Fibroblast of the conjunctiva (primary cell): ENCODE measurements at regions not wholly inside any gene's neighbourhood (a gene's known extent, or its start where the extent isn't known, plus 50 kb on each side); places are given as distances from the start of the nearest gene placed in this dataset.
"Not testable (repeated sequence)": the region's sequence is repeated elsewhere in the genome, so short reads cannot be mapped to it uniquely, and the experiment has no call there.

ENCODE experiments used
- DNase-seq: peaks from one replicate; pipeline ENCODE4 v3.0.0-alpha.2; 2010; ENCODE audit warnings: low read depth

DNA sequence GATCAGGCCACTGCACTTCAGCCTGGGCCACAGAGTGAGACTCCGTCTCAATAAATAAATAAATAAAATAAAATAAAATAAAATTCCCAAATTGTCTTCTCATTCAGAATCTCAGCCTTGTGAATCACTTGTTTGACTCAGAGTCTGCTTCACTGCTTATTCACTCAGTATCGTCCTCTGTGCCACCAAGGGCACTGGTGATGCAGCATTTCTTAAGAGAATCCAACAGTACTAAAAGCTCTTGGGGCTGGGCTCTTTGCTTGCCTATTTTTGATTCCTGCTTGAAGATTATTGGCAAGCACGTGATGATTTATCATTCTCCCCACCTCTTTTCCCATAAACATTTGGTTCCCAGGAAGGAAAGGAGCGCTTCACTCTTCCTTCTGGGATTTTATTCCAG, 54.8 kb upstream of the HMGB1 start:
- DNase-seq, result no peak

DNA sequence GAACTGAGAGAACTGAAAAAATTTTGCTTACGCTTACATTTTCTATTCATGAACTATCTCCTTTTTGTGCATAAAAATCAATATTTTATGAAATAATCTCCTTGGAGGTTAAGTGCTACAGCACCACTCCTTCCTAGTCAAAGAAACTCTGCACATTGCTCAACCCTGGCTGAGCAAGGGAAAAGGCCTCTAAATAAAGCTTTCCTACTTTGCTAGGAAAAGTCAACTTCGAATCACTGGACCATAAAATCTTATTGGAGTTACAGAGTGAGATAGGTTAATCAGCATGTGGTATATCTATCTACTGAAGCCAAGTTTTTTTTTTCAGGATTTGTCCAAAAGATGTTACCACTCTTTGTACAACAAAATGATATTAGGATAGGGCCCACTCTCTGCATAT, 57.5 kb upstream of the HMGB1 start:
- DNase-seq, result no peak

DNA sequence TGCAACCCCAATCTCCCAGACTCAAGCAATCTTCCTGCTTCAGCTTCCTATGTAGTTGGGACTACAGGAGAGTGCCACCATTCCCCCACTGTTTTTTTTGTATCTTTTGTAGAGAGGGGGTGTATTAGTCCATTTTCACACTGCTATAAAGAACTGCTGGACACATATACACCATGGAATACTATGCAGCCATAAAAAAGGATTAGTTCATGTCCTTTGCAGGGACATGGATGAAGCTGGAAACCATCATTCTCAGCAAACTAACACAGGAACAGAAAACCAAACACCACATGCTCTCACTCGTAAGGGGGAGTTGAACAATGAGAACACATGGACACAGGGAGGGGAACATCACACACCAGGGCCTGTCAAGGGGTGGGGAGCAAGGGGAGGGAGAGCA, 58.1 kb upstream of the HMGB1 start:
- not testable (repeated sequence) for DNase-seq

DNA sequence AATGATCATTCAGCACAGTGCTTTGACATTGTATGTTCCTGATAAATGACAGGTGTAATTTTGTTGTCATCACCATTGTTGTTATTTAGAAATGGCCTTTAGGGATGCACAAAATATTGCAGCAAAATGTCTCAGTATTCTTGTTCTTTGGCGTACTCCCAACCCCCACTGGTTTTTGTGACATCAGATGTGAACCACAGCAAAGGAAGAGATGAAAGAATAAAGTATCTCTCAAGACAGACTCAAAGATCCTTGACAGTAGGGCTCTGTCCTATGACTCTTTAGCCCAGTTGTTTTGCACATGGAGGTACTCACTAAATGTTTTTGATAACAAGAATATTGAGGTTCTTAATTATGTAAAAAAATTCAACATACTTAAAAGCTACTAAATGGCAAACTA, 59.5 kb upstream of the HMGB1 start:
- DNase-seq, result not testable (repeated sequence)

DNA sequence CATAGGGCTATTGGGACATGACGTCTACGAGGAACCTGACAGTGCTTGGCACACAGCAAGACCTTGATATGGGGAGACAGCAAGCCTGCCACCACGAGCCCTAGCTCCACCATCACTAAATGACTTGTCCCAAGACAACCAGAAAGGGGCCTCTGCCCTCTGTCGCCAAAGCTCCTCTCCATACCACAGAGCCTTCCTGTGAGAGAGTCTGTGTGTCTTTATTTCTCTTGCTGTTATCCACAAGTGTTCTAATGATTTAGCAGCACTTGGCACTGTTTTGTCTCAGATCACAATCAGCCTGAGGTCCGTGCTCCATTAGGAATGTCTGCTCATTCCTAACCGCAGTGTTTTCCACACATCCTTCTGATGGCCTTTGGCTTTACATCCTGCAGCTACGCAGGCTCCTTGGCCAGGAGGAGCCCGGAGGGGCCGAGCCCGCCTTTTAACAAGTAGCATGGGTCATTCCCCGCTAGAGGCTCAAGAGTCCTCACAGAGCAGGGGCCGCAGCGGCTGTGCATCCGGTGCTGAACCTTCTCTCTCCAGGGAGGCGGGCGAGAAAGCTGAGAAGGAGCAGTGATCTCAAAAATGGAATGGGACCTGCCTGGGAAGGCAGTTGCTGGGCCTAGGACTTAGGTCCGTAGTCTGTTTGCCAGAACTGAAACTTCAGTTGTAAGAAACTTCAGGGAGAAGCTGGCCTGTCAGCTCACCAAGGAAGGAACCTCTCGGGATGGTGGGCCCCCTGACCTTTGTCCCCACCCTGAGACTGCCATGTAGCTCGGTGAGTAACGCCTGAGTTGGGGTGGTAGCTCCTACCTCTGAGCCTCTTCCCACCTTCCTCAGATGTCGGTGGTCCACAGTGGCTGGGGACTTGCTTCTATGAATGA, 61.1 kb upstream of the HMGB1 start:
- DNase-seq, result no peak

DNA sequence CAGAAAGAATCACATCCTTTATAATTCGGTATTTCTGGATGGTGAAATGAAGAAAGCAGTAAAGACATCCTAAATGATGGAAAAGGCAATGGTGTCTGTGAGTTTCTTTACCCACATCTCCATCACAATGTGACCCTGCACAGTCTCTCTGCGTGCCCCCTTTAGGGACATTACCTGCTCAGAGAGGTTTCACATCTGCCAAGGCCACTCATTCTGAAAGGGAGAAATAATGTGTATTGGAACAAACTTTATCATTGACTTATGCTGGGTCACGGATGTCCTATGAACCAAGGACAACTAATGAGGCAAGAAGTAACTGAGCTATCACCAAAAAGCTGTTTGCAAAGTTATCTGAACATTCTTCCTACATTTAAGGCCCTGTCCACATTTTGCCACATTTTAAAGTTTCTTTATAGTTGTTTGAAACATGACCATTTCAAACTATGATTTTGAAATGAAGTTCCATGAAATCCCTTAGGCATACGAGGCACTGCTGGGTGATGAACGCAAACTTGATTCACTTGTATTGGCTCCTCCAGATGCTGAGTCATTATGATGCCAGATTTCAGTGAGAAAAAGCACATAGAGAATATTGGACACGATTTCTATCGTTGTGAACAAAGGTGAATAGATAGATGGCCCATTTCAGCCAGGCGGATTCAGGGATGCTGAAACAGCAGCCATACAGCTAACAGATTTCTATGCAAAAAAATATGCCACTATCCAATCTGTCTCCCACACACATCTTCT, 63.5 kb upstream of the HMGB1 start:
- no peak for DNase-seq

DNA sequence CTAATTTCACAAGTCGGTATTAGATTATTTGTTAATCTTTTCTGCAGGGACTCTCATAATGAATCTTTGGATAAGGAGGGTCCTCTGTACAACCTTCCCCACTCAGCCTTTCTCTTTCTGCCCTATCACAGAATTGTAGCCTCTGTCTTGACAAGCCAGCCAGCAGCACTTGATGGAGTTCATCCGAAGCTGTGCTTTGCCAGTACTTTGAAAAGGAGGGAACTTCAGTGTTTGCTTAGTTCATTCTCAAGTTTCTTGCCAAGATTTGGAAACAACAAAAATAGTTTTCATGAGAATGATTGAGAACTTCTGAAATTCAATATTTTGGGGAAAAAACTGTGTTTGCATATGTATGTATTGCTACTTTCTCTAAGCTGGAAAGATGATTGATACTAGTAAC, 69.3 kb upstream of the HMGB1 start:
- DNase-seq, result no peak

DNA sequence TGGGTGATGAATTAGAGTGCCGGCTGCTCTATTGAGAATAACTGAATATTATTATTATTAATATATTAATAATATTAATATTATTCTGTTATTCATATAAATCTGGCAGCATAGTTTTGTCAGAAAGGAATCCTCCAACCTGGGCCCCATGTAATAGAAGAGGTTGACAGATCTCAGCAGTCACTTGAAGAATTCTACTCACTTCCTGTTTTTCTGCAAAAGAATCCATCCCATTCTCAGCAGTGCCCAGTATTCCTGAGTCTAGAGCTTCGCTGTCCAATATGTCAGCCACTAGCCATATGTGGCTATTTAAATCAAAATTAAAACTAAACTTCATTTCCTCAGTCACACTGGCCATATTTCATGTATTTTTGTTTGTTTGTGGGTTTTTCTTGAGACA, 72.4 kb upstream of the USPL1 start:
- DNase-seq, result no peak

DNA sequence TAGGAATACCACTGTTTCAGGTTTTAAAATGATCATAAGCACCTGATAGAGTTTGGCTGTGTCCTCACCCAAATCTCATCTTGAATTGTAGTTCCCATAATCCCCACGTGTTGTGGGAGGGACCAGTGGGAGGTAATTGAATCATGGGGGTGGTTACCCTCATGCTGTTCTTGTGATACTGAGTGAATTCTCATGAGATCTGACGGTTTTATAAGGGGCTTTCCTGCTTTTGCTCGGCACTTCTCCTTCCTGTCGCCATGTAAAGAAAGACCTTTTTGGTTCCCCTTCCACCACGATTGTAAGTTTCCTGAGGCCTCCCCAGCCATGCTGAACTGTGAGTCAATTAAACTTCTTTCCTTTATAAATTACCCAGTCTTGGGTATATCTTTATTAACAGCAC, 69.7 kb upstream of the USPL1 start:
- DNase-seq, result not testable (repeated sequence)

DNA sequence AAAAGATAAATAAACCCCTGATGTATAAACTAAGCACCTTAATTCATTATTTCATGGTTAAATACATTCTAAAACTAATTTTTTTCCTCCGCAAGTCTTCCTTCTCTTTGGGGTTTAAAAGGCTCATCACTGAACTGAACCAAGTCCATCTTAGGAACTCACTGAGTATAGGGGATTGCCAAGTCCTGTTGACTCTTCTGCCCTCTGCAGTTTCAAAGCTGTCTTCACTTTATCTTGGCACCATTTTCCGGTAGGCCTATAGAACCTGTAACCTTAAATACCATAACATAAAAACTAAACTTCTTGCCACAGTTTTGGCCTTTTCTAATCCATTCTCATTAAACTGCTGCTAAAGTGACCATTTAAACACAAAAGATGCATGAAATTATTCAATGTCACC, 66.5 kb upstream of the USPL1 start:
- DNase-seq, result peak; percentile 16

DNA sequence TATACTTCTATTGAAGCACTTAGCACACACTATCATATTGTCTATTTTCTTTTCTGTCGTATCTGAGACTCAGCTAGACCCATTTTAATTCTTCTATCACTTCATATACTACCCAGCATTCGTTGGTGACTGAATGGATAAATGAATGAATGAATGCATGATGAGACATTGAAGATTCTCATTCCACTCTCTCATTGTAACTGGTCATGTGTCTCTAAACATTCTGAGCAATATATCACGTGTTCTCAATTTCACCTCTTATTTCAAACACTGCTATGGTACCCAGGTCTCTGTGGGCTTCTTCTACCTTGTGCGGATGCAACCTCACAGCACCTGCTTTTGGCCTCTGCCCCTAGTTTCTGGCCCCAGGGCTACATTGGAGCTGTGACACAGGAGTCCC, 65.2 kb upstream of the USPL1 start:
- no peak for DNase-seq

DNA sequence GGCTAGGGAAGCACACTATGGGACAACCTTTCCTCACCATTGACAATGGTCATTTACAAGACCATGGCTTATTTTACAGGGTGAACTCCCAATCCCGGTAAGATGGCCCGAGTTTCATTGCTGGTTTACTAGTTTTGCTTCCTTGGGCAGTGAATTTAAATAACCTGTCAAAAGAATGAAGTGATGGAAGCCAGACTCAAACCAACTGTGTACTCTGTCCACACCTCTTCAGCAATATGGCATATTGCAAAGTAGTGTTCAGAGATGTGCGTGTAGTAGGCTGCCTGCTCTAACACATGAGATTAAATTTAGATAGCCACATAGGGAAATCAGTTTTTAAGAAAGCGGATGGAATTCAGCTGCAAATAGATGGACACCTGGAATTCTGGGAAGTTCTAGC, 58.4 kb upstream of the USPL1 start:
- no peak for DNase-seq

DNA sequence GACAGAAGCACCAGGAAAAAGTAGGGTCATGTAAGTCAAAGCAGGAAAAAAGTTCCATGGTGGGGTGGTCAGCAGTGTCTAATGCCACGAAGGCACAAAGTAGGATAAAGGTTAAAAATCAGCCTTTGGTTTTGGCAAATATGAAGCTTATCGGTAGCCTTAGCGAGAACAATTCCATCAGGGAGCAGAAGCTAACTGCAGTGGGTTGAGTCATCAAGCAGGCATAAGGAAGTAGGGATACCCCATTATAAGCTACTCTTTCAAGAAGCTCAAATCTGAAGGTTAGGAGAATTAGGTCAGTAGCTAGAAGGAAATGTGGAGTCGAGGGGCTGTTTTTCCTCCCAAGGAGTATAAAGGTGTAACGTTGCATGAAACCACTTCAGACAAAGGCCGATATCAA, 57.5 kb upstream of the USPL1 start:
- no peak for DNase-seq

DNA sequence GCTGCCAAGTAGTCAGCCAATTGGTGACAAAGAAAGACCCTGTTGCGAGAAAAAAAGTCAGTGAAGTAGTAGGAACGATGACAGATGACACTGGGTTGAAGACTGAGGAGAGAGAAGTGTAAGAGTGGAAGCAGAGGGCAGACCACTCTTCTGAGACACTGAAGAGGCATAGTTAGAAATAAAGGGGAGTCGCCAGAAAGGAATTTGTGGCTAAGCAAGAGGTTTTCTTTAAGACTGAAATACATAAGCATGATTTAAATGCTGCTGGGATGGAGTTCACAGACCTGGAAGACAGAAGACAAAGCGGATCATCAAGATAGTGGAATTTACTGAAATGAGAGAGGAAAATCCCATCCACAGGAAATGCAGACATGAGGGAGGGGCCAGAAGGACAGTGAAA, 56.2 kb upstream of the USPL1 start:
- DNase-seq, result no peak

DNA sequence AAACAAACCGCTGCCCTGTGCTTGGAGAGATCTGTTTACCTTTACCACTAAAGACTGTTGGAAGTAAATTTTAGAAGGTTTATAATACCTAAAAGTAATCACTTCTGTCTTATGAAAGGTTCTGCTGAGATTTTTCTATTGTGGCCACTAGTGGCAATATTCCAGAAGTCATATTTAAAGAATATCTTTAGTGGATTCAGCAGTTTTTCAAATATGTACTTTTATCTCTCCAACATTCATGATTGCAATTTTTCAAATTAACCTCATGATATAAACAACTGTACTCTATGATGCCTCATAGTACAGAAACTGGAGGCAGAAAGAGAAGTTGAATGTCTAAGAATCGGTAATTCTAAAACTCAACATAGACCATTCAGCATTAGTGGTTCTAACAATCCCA, 53.2 kb upstream of the USPL1 start:
- DNase-seq, result no peak

DNA sequence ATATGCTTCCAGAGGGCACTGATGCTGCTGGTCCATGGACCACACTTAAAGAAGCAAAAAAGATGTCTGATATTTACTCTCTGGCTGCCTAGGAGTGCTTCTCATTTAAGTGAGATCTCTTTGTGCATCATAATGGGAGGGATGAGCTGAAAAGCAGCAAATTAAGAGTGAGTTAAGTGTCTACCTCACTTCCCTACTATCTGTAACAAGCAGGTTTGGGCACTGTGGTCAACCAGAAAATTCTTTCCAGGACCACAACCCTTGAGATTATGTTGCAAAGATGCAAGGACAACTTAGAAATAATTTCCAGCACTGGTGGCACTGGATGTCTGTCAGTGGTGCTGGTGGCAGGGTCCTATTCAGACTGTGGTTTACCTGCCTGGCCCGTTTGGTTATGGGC, 52.1 kb upstream of the USPL1 start:
- no peak for DNase-seq

DNA sequence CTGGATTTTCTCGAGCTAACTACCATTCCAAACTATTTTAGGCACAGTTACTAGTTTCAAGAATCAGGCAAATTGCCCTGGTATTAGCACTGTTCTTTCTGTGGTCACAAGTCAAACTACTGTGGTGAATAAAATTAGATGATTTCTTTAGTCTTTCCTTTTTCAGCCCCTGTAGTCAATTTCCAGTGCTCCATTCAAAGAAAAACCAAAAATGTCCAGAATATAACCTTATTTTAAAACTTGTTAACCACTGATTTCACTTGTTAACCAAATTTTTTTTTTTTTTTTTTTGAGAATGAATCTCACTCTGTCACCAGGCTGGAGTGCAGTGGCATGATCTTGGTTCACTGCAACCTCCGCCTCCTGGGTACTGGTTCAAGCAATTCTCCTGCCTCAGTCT, 50.6 kb upstream of the USPL1 start:
- DNase-seq, result no peak
